OCI-M1 (cell line): ENCODE measurements at regions not wholly inside any gene's neighbourhood (a gene's known extent, or its start where the extent isn't known, plus 50 kb on each side); places are given as distances from the start of the nearest gene placed in this dataset.
A peak's percentile ranks its signal among the peaks of the same experiment; 100 is the strongest.
"Not testable (repeated sequence)": the region's sequence is repeated elsewhere in the genome, so short reads cannot be mapped to it uniquely, and the experiment has no call there.

Experiments
- DNase-seq: peaks from one replicate; lab custom pipeline; 2025; lab: John Stamatoyannopoulos, UW

GRCh38 chr4:138892483-138893407 is 122.8 kb upstream of the NOCT start:
- DNase-seq: no peak

GRCh38 chr4:138891631-138892031 is 124.0 kb upstream of the NOCT start:
- no peak for DNase-seq

- DNase-seq: no peak
Observed at GRCh38 chr4:138890891-138891570, 124.5 kb upstream of the NOCT start.

- DNase-seq: no peak
Observed at GRCh38 chr4:138889216-138889615, 126.4 kb upstream of the NOCT start.

DNA sequence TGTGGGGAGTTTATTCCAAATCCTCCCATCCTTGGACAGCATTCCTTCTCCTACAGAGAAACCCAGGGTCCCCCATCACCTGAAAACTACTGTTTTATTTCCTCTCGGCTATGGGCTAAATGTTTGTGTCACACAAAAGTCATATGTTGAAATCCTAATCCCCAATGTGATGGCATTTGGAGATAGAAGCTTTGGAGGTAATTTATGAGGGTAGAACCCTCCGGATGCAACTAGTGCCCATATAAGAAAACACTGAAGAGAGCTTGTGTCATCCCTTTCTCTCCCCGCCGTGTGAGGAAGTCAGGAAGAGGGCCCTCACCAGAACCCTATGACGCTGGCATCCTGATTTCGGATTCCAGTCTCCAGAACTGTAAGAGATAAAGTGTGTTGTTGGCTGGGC is 127.8 kb upstream of the NOCT start:
- DNase-seq: no peak

DNA sequence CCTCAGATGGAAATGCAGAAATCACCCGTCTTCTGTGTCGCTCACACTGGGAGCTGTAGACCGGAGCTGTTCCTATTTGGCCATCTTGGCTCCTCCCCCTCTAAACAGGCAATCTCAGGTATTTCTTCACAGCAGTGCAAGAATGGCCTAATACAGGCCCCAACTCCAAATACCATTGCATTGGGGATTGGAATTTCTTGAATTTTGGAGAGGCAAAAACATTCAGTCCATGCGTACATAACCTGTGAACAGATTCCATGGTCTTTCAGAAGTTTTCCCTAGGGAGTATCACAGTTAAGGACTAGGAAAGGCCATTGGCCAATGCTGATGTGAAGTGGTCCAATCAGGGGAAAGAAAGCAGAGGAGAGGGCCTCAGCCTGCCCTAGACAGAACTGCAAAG is 128.2 kb upstream of the NOCT start:
- DNase-seq: no peak

DNA sequence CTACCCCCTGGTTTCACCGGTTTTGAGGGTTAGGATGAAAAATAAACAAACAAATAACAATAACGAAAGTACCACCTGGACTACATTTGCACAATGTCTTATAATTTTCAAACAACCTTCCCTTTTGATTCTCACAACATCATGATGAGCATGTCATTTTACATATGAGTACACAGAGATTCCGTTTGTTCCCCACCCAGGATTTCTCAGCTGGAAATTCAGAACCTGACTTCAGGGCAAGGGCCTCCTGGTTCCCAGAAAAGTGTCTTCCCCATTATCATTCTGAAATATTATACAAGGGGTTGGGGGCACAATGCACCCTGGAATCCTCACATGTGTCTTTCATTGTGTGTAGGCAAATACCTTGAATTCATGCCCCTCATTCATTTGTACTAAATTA is 135.8 kb upstream of the NOCT start:
- DNase-seq: no peak

- DNase-seq: no peak
Observed at GRCh38 chr4:138875891-138876608, 139.5 kb upstream of the NOCT start.

- no peak for DNase-seq
Observed at GRCh38 chr4:138871555-138871875, 144.1 kb upstream of the NOCT start.

GRCh38 chr4:138870737-138871554 is 144.6 kb upstream of the NOCT start:
- DNase-seq: peak; percentile 90

GRCh38 chr4:138869631-138870030 is 145.9 kb upstream of the NOCT start:
- no peak for DNase-seq

DNA sequence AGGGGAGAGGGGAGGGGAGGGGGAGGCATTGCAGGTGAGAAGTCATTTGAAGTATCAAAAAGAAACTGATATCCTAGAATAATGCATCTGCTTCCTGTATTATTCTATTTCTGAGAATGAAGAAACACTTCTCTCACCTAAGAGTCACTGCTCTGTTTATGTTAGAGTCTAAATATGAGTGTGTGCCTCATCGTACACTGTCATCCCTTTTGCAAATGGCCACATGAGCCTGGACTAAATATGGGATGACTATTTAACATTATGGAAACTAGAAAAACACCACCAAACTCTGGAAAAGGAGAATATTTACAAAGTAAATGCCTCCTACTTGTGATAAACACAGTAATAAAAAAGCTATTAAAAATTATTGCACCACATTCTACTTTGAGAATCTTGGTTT is 146.4 kb upstream of the NOCT start:
- DNase-seq: no peak

- no peak for DNase-seq
Observed at GRCh38 chr4:138868562-138868961, 147.0 kb upstream of the NOCT start.

DNA sequence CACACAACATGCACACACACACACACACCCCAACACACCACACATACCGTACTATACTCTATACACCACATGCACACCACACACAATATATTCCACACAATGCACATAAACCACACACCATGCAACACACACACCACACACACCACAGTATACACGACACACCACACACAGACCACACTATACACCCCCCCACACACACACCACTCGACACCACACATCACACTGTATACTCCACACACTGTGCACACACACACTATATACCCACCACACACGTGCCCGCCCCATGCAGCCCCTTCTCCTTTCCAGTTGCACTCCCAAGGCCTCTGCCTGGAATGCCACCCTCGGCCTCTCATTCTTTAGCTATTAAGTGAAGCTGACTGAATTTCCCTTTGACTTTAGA is 148.2 kb upstream of the NOCT start:
- DNase-seq: no peak

GRCh38 chr4:138866314-138866713 is 149.3 kb upstream of the NOCT start:
- no peak for DNase-seq

DNA sequence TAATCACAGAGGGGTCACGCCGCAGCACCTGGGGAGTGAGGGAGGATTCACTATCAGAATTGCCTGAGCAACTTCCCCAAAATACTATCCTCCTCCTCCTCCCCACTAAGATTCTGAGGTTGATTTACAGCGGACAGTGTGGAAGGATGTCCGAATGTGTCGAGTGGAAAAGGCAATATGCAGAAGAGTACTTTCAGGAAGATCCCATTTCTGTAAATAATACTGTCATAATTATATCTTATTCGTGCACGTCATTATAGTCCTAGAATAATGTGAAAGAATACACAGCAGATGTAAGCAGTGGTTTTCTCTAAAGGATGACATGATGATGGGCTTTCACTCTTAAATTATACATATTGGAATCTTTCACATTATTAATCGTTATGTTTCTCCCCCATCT is 149.8 kb upstream of the NOCT start:
- DNase-seq: peak; percentile 56

DNA sequence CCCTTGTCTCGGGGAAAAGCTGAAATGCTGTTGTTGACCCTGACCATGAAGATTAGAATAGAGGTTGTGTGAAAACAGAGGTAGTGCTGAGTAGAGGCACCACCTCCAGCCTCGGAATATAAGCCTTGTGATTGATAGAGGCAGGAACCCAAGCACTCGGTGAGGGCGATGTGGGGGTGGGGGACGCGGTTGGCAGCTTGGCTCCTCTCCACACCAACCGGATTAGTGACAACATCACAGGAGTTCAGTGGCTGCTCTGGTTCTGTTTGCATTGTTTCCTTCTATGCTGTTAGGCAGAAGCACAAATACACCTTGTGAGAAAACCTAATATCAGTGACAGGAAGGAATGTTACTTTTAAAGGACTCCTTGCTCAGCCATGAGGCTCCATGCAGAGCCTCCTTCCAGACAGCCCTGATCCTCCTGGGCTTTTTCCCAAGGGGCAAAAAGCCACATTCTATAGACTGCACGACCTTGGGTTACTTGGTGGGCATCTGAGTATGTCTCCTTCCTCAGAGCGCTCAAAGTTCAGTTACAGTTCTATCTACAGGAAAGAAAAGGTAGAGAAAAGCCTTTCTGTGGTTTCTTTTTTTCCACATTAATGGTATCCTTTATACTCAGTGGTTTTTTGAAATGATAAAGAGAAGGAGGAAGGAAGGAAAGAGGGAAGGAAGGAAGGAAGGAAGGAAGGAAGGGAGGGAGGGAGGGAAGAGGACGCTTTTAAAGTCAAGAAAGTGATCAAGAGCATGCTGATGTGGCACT is 150.4 kb upstream of the NOCT start:
- DNase-seq: peak; percentile 46

- no peak for DNase-seq
Observed at GRCh38 chr4:138863160-138863559, 152.4 kb upstream of the NOCT start.

GRCh38 chr4:138861135-138861534 is 154.4 kb upstream of the NOCT start:
- DNase-seq: no peak

GRCh38 chr4:138860357-138860756 is 155.2 kb upstream of the NOCT start:
- DNase-seq: not testable (repeated sequence)

- no peak for DNase-seq
Observed at GRCh38 chr4:138859254-138859653, 156.3 kb upstream of the NOCT start.
